ENCODE measurements at regions not wholly inside any gene's neighbourhood (a gene's known extent, or its start where the extent isn't known, plus 50 kb on each side); places are given as distances from the start of the nearest gene placed in this dataset.

DNA sequence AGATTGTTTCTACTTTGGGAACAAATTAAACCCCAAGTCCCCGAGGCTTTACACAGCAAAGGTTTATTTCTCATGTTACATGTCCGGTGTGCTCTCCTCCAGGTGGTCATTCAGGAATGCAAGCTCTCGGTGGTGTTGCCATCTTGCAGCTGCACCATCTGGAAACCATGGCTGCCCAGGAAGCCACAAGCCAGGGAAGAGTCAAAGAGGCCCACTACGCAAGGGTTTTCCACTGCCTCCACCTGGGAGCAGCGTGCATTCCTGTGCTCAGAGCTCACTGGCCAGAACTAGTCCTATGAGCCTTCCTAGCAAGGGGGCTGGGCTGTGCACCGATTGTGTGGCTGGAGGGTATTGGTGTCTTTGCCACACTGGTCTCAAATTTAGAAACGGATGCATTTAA, 128.8 kb upstream of the FOXF1 start:
- Histone ChIP-seq H3K4me1 (replicated peaks) (no peaks in the 10 kb centered on the region), H3K36me3 (no peaks in the 10 kb centered on the region), H3K27me3 (replicated peaks; ENCODE audit: insufficient read depth) (no peaks in the 10 kb centered on the region), H3K4me3 (no peak overlapping the region), H3K27ac (no peak overlapping the region), H3K9me3 (no peaks in the 10 kb centered on the region)
- TF ChIP-seq, protein P1, sequence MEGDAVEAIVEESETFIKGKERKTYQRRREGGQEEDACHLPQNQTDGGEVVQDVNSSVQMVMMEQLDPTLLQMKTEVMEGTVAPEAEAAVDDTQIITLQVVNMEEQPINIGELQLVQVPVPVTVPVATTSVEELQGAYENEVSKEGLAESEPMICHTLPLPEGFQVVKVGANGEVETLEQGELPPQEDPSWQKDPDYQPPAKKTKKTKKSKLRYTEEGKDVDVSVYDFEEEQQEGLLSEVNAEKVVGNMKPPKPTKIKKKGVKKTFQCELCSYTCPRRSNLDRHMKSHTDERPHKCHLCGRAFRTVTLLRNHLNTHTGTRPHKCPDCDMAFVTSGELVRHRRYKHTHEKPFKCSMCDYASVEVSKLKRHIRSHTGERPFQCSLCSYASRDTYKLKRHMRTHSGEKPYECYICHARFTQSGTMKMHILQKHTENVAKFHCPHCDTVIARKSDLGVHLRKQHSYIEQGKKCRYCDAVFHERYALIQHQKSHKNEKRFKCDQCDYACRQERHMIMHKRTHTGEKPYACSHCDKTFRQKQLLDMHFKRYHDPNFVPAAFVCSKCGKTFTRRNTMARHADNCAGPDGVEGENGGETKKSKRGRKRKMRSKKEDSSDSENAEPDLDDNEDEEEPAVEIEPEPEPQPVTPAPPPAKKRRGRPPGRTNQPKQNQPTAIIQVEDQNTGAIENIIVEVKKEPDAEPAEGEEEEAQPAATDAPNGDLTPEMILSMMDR (IDR thresholded peaks at IDR 0.05), result no peak
- TF ChIP-seq POLR2AphosphoS5 (IDR thresholded peaks at IDR 0.05) (no peak), POLR2A (IDR thresholded peaks at IDR 0.05) (no peak)
- 86% methylated on average over 7 of the region's 7 CpGs for WGBS
- no peak for DNase-seq (ENCODE audit: low spot score)
- intact Hi-C loops (cut with DNase I), result no loop called here

DNA sequence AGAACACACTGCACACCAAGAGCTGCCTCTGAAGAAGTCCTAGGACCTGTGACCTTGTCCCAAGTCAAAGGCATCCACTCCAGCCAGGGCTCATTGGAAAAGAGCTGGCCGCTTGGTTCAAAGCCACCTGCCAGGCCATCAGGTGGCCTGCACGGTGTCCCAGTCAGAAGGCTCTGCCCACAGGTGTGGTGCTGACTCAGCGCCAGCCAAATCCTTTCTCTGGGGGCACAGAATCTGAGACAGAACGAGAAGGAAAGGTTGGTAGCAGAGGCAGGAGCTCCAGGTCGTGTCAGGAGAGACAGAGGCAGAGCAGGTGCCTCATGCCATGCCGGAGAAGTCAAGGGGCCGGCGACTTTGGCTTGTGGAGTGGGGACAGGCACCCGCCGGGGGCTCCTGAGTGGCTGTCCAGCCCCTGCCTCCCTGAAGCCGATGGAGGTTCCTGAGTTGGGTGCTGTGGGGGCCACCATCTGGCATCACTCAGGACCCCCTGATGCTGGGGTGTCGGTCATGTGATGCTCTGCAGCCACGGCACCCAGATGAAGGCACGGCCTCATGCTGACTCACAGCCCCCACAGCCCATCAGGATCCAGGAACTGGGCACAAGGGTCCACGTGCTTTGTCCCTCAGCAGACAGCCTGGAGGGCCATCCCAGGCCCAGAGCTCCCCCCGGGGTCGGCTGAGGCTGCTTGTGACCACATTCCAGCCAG, 128.1 kb upstream of the FOXF1 start:
- Histone ChIP-seq H3K4me1 (replicated peaks) (no peaks in the 10 kb centered on the region), H3K27me3 (replicated peaks; ENCODE audit: insufficient read depth) (no peaks in the 10 kb centered on the region), H3K4me3 (no peak overlapping the region), H3K36me3 (no peaks in the 10 kb centered on the region), H3K9me3 (no peaks in the 10 kb centered on the region), H3K27ac (no peak overlapping the region)
- TF ChIP-seq, protein P1 (IDR thresholded peaks at IDR 0.05), result no peak
- TF ChIP-seq POLR2A (IDR thresholded peaks at IDR 0.05) (no peak), POLR2AphosphoS5 (IDR thresholded peaks at IDR 0.05) (no peak)
- intact Hi-C loops (cut with DNase I), result no loop called here
- no peak for DNase-seq (ENCODE audit: low spot score)
- WGBS, result 77% methylated on average over 17 of the region's 17 CpGs

DNA sequence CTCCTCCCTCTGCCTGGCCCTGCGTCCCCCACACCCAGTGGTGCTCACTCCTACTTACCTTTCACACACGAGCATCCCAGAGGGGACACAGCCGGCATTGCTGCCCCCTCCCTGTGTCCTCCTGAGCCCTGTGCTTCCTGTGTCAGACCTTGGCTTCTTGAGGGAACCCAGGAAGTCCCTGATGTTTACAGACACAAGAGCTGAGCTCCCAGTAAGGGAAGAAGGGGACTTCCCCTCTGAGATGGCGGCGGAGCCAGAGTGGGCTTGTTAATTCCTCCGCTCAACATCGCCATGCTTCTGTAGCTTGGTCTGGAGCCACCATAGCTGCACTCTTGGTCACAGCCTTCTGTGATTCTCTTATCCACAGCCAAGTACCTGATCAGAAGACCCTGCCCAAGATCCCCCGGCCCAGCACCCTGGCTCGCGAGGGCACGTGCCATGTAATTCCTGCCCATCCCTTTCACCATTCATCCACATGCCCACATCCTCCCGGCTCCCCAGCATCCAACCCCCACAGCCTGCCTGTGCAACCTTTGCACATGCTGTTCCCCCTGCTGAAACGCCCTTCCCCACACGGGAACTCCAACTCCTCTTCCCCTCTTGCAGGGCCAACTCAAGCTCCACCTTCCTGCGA, 127.4 kb upstream of the FOXF1 start:
- Histone ChIP-seq H3K27me3 (replicated peaks; ENCODE audit: insufficient read depth) (no peaks in the 10 kb centered on the region), H3K4me3 (no peak overlapping the region), H3K4me1 (replicated peaks) (no peaks in the 10 kb centered on the region), H3K9me3 (no peaks in the 10 kb centered on the region), H3K36me3 (no peaks in the 10 kb centered on the region), H3K27ac (no peak overlapping the region)
- intact Hi-C loops (cut with DNase I), result no loop called here
- no peak for DNase-seq (ENCODE audit: low spot score)
- TF ChIP-seq POLR2A (IDR thresholded peaks at IDR 0.05) (no peak), POLR2AphosphoS5 (IDR thresholded peaks at IDR 0.05) (no peak)
- TF ChIP-seq, protein P1 (IDR thresholded peaks at IDR 0.05), result no peak
- WGBS, result 84% methylated on average over 15 of the region's 15 CpGs

DNA sequence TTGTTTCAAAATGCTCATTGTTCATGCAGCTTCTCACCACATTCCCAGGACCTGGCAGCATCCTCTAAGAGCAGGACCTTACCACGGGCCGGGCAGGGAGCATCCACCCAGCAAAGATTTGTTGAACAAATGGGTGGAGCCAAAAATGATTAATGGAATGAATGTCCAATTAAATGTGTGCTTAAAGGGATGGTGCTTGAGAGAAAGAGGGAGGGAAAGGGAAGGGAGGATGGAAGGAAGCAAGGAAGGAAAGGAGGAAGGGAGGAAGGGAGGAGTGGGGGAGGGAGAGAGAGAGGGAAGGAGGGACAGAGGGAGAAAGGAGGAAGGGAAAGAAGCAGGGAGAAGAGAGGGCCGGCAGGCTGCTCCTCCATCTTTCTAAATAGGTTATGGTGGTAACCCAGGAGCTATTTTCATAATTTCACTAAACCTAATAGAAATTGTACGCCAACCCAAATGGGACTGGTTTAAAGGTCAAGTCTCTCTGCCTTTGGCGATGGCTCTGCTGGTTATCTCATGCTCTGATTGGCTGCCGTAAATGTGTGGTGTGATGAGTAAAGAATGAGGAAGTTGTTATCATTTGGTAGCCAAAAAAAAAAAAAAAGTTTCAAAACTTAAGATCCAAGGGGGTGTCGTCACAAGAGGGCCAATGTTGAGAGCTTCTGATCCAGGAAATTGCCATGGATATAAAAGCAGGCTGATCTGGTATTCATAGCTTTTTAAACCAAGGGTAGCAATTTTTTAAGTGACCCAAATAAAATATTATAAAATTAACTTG, 126.7 kb upstream of the FOXF1 start:
- Histone ChIP-seq H3K4me1 (replicated peaks) (no peaks in the 10 kb centered on the region), H3K36me3 (no peaks in the 10 kb centered on the region), H3K9me3 (no peaks in the 10 kb centered on the region), H3K4me3 (no peak overlapping the region), H3K27me3 (replicated peaks; ENCODE audit: insufficient read depth) (no peaks in the 10 kb centered on the region), H3K27ac (no peak overlapping the region)
- TF ChIP-seq POLR2AphosphoS5 (IDR thresholded peaks at IDR 0.05) (no peak), POLR2A (IDR thresholded peaks at IDR 0.05) (no peak)
- TF ChIP-seq, protein P1 (IDR thresholded peaks at IDR 0.05), result no peak
- no peak for DNase-seq (ENCODE audit: low spot score)
- 35% methylated on average over 7 of the region's 7 CpGs for WGBS
- intact Hi-C loops (cut with DNase I), result no loop called here
